Omental fat pad (tissue), 3 donors: ENCODE measurements at regions not wholly inside any gene's neighbourhood (a gene's known extent, or its start where the extent isn't known, plus 50 kb on each side); places are given as distances from the start of the nearest gene placed in this dataset.

Experiments
- ATAC-seq: fragments of 150-250 bp; one replicate; pipeline ENCODE4 v1.9.1; 2016; ENCODE audit warnings: mild to moderate bottlenecking, moderate library complexity; ENCODE audit not compliant: low FRiP score
- DNase-seq: peaks from one replicate; pipeline ENCODE4 v3.0.0-alpha.2; 2019; ENCODE audit warnings: low spot score
- CTCF ChIP-seq, 3 donors: fragments of 450-650 bp; IDR thresholded peaks; one replicate each; pipeline ENCODE4 v1.5.1; 2016 to 2017; ENCODE audit warnings: antibody characterized with exemption in 3 of 3, mild to moderate bottlenecking in 3 of 3, moderate library complexity in 2 of 3

GRCh38 chr10:64257704-64258103 is 736.5 kb downstream of the REEP3 start:
- no peak for DNase-seq
- no peak for ATAC-seq
- TF ChIP-seq CTCF (IDR thresholded peaks at IDR 0.05) = no peak

- TF ChIP-seq CTCF (IDR thresholded peaks at IDR 0.05) = no peak
- DNase-seq (no peak), ATAC-seq (no peak)
Measured at GRCh38 chr10:64261092-64261491, 739.9 kb downstream of the REEP3 start.

- DNase-seq (no peak), ATAC-seq (no peak)
- no peak for TF ChIP-seq CTCF (IDR thresholded peaks at IDR 0.05)
Measured at GRCh38 chr10:64261676-64262075, 740.5 kb downstream of the REEP3 start.

- no peak for TF ChIP-seq CTCF (IDR thresholded peaks at IDR 0.05)
- ATAC-seq (no peak), DNase-seq (no peak)
Measured at GRCh38 chr10:64265961-64266360, 744.8 kb downstream of the REEP3 start.

GRCh38 chr10:64271508-64271907 is 750.3 kb downstream of the REEP3 start:
- no peak for DNase-seq
- ATAC-seq = no peak
- TF ChIP-seq CTCF (IDR thresholded peaks at IDR 0.05) = no peak

GRCh38 chr10:64271983-64272382 is 750.8 kb downstream of the REEP3 start:
- no peak for TF ChIP-seq CTCF (IDR thresholded peaks at IDR 0.05)

GRCh38 chr10:64275001-64275400 is 753.8 kb downstream of the REEP3 start:
- no peak for DNase-seq
- no peak for ATAC-seq
- TF ChIP-seq CTCF (IDR thresholded peaks at IDR 0.05) = no peak

More at GRCh38 chr10:64271983-64272382, 750.8 kb downstream of the REEP3 start:
- ATAC-seq (no peak), DNase-seq (no peak)
